DMS53 treated with DMSO at 0.1 percent for 48 hours (cell line): ENCODE measurements at regions not wholly inside any gene's neighbourhood (a gene's known extent, or its start where the extent isn't known, plus 50 kb on each side); places are given as distances from the start of the nearest gene placed in this dataset.

ENCODE experiments used
- DNase-seq: peaks from one replicate; lab custom pipeline; 2025; ENCODE audit not compliant: unreplicated experiment; lab: John Stamatoyannopoulos, UW

- DNase-seq, result no peak
These were observed 395.4 kb upstream of the WWC1 start for GRCh38 chr5:167895899-167896659.

GRCh38 chr5:167896814-167897213, 394.6 kb upstream of the WWC1 start:
- DNase-seq, result no peak

DNA sequence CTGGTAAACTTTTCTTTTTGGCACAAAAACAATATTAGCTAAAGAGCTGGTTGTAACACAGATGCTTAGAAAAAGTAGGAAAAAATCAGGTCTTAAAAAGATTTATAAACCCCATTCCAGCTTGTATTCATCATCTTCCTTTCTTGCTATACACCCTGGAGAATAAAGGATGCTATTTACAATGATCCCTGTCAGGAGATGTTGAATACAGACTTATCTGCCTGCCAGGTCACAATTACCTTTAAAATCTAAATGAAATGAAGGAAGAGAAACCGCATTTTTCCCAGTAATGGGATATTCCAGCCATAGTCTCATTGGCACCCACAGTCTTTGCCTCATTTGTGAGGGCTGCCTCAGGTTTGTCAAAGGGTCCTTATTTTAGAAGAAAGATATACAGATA, 394.1 kb upstream of the WWC1 start:
- DNase-seq, result no peak

DNA sequence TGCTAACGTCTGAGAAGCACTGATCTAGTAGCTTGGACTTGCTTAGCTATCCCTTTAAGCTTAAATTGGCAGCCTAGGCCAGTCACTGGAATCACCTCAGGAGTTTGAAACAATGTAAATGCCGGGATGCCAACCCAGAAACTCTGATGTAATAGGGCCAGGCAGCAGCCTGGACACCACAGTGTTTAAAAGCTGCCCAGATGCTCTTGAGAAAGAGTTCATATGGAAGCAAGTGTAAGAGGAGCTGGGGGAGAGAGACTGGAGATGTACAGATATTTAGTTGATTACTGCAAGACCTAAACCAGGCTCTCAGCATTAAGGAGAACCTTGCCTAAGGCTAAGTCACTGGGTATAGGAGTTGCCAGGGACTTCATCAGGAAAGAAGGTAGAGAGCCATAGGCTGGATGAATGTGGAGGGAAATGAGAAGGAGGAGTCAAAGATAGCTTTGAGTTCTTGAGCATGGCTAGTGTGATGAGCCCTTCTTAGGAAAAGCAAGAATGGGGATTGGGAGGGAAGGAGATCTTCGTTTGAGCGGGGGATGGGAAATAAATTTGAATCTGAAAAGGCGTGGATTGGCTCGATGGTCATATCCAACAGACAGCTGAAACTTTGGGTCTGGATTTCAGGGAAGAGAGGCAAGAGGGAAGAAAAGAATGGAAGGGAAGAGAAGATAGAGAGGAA, 392.9 kb upstream of the WWC1 start:
- no peak for DNase-seq

GRCh38 chr5:167899490-167900070, 391.9 kb upstream of the WWC1 start:
- DNase-seq, result no peak

DNA sequence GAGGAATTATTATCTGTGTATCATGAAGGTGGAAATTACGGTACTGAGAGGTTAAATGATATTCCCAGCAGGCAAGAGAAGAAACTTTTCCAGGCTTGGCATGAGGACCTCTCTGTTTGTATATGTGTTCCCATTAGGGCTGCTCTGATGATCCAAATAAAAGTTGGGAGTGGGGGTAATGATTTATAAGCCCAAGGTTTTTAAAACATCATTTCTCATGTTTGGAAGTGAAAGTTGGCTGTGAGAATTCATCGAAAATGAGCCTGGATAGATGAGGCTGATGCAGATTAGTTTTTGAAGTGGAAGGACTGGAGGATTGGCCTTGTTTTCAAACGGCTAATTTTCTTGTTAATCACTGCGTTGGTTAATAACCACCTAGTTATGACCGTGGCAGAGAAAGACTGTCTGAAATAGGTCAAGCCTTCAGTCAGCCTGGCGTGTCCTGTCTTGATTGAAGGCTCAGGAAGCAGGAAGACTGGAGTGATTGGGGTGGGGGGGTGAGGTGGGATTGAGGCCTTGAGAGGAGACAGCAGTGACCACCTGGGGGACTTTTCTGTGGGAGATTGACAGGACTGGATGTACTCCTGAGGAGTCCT, 391.0 kb upstream of the WWC1 start:
- no peak for DNase-seq

GRCh38 chr5:167902298-167902697, 389.1 kb upstream of the WWC1 start:
- DNase-seq, result no peak

- no peak for DNase-seq
These were observed 388.2 kb upstream of the WWC1 start for GRCh38 chr5:167903243-167903642.

DNA sequence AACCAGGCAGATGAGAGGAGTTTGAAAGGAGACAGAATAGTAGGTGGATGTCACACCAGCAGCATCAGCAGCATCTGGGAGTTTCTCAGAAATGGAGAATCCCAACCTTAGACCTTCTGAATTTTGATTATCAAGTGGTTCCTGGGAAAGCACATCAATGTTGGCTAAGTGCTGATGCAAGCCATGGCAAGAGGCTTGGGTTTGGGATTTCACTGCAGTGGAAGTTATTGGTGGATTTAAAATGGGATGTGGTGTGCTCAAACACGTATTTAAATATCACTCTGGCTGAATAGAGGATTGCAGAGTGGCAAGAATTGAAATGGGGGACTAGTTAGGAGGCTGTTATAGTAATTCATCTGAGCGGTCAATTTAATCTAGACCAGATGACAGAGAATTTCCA, 387.8 kb upstream of the WWC1 start:
- DNase-seq, result no peak

- DNase-seq, result no peak
These were observed 385.3 kb upstream of the WWC1 start for GRCh38 chr5:167905919-167906853.

- DNase-seq, result no peak
These were observed 382.8 kb upstream of the WWC1 start for GRCh38 chr5:167908606-167909005.

- no peak for DNase-seq
These were observed 378.3 kb upstream of the WWC1 start for GRCh38 chr5:167912941-167913665.

- DNase-seq, result no peak
These were observed 376.2 kb upstream of the WWC1 start for GRCh38 chr5:167915237-167915636.

- no peak for DNase-seq
These were observed 375.2 kb upstream of the WWC1 start for GRCh38 chr5:167916261-167916691.

GRCh38 chr5:167916706-167917105, 374.7 kb upstream of the WWC1 start:
- DNase-seq, result no peak

DNA sequence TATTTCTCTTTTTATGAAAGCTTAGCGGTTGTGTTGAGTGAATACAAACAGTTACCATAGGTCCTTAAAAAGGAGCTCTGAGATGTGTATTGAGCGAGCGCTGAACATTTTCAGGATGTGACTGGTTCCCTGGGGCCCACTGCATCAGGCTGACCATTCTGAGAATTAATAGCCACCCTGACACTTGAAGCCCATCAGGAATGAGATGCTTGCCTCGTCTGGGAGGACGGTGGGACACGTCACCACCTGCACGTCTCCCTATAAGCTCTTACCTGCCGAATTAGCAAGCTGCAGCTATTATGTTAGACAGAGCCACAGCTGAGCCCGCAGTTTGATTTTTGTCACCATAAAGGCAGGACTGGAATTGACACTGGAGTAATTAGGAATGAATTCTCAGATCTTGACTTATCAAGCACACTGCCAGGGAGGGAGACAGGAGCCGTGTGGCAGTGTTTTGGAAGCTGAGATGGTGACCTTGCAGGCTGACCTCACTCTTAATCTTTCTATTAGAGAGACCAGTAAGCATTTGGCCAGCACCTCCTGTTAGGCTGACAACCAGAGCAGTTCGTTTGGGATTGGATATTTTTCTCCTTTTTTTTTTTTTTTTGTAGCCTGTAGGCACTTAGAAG, 373.1 kb upstream of the WWC1 start:
- DNase-seq, result no peak

DNA sequence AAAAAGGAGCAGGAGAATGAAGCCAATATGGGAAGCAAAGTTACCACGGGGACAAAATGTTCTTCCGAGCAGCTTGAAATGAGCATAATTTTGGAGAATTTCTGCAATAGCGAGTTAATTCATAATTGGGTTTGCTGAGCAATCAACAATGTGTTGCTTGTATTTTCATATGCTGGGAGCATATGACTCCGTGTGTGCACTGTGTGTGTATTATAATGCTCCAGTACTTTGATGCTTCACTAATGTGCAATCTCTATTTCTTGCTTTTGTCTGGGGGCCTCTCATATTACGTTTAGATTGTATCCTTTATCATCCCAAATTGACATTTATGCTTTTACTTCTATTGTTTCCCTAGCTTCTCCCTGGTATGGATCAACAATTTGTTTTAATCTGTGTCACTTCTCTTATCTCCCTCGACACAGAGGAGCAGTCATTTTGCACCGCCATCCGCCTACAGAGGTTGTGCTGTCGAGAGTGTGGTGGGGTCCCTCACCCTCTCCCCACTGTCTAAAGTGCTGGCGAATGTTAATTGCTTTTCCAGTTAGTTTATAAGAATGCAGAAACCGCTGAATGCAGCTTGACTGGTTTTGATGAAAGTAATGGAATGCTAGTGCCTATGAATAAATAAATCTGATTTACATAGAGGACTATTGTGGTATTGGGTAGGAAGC, 372.5 kb upstream of the WWC1 start:
- no peak for DNase-seq

- no peak for DNase-seq
These were observed 370.9 kb upstream of the WWC1 start for GRCh38 chr5:167920589-167920988.

- no peak for DNase-seq
These were observed 369.6 kb upstream of the WWC1 start for GRCh38 chr5:167921796-167922195.
